ENCODE measurements at regions not wholly inside any gene's neighbourhood (a gene's known extent, or its start where the extent isn't known, plus 50 kb on each side); places are given as distances from the start of the nearest gene placed in this dataset.

DNA sequence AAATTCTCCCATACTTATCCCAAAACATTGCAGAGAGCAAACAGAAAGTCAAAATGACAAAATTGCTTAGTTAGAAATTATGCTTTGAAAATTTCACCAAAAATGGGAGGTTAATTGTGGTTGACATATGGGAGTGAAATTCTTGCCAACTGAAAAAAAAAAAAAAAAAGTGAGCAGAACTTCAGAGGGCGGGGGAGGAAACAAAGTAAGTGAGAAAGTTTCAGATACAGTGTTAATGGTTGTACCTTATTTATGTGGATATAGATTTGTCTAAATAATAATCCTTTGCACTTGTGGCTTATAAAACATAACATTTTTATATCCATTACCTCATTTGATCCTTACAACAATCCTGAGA lies 91.5 kb upstream of the RAP2B start:
- intact Hi-C loops (cut with DNase I): no loop called here
- Histone ChIP-seq H3K4me3 (no peak overlapping the region), H3K27ac (no peak overlapping the region), H3K9me3 (no peaks in the 10 kb centered on the region), H3K4me1 (peaks cover 0 to 13% (median 4%) of the 10 kb centered on the region in 3 donors), H3K36me3 (no peaks in the 10 kb centered on the region), H3K27me3 (no peaks in the 10 kb centered on the region)
- no peak for DNase-seq
- TF ChIP-seq POLR2A (IDR thresholded peaks at IDR 0.05): no peak
- TF ChIP-seq CTCF (IDR thresholded peaks at IDR 0.05): no peak
- WGBS, 2 donors: 44 to 65% methylated on average over 1 of the region's 1 CpG

GRCh38 chr3:153072382-153072781 lies 89.6 kb upstream of the RAP2B start:
- no peaks in the 10 kb centered on the region for H3K36me3 ChIP-seq
- no peak overlapping the region for H3K4me3 ChIP-seq
- no peak for DNase-seq
- no peak overlapping the region for H3K27ac ChIP-seq
- H3K9me3 ChIP-seq: no peaks in the 10 kb centered on the region
- 66 to 79% methylated on average over 2 of the region's 2 CpGs for WGBS, 2 donors
- TF ChIP-seq POLR2A (IDR thresholded peaks at IDR 0.05) (no peak), CTCF (IDR thresholded peaks at IDR 0.05) (no peak)
- no peaks in the 10 kb centered on the region for H3K27me3 ChIP-seq
- peaks cover 0 to 13% (median 4%) of the 10 kb centered on the region in 3 donors for H3K4me1 ChIP-seq
- intact Hi-C loops (cut with DNase I): no loop called here

DNA sequence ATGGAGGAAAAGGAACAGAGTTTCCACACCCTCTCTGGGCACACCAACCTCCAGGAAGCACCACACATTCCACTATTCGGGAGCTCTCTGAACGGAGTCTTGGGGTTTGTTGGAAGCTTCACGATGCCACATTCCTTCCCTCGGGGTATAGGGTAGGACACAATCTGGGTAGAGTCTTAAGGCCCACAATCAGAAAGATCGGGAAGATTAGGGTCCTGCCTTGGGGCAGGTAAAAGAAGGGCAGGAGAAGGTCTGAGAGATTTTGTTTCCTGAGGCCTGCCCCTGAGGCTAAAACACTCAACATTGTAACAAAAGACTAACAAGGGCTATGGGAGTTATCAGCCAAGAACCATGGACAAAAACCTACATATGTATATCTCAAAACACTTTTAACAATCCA lies 89.2 kb upstream of the RAP2B start:
- 57 to 78% methylated on average over 3 to 5 of the region's 5 CpGs for WGBS, 2 donors
- H3K27me3 ChIP-seq: no peaks in the 10 kb centered on the region
- H3K4me3 ChIP-seq: no peak overlapping the region
- no peak overlapping the region for H3K27ac ChIP-seq
- no peaks in the 10 kb centered on the region for H3K36me3 ChIP-seq
- H3K4me1 ChIP-seq: peaks cover 0 to 13% (median 4%) of the 10 kb centered on the region in 3 donors
- no peak for TF ChIP-seq CTCF (IDR thresholded peaks at IDR 0.05)
- no peak for TF ChIP-seq POLR2A (IDR thresholded peaks at IDR 0.05)
- intact Hi-C loops (cut with DNase I): no loop called here
- no peaks in the 10 kb centered on the region for H3K9me3 ChIP-seq
- DNase-seq: no peak

- WGBS, 2 donors: 50 to 60% methylated on average over 4 to 5 of the region's 5 CpGs
- H3K27ac ChIP-seq: no peak overlapping the region
- intact Hi-C loops (cut with DNase I): no loop called here
- no peaks in the 10 kb centered on the region for H3K27me3 ChIP-seq
- no peaks in the 10 kb centered on the region for H3K9me3 ChIP-seq
- DNase-seq: no peak
- no peak overlapping the region for H3K4me3 ChIP-seq
- H3K4me1 ChIP-seq: peaks cover 0 to 13% (median 4%) of the 10 kb centered on the region in 3 donors
- TF ChIP-seq POLR2A (IDR thresholded peaks at IDR 0.05): no peak
- TF ChIP-seq CTCF (IDR thresholded peaks at IDR 0.05): no peak
- no peaks in the 10 kb centered on the region for H3K36me3 ChIP-seq
Measured at GRCh38 chr3:153073636-153074035, 88.4 kb upstream of the RAP2B start.

- H3K4me3 ChIP-seq: no peak overlapping the region
- H3K27me3 ChIP-seq: no peaks in the 10 kb centered on the region
- no peak for TF ChIP-seq CTCF (IDR thresholded peaks at IDR 0.05)
- no peak for TF ChIP-seq POLR2A (IDR thresholded peaks at IDR 0.05)
- H3K27ac ChIP-seq: no peak overlapping the region
- DNase-seq: no peak
- no peaks in the 10 kb centered on the region for H3K4me1 ChIP-seq
- H3K9me3 ChIP-seq: no peaks in the 10 kb centered on the region
- 84 to 89% methylated on average over 5 to 7 of the region's 7 CpGs for WGBS, 2 donors
- H3K36me3 ChIP-seq: no peaks in the 10 kb centered on the region
- intact Hi-C loops (cut with DNase I): no loop called here
Measured at GRCh38 chr3:153078826-153079225, 83.2 kb upstream of the RAP2B start.
